ENCODE measurements at regions not wholly inside any gene's neighbourhood (a gene's known extent, or its start where the extent isn't known, plus 50 kb on each side); places are given as distances from the start of the nearest gene placed in this dataset.

DNA sequence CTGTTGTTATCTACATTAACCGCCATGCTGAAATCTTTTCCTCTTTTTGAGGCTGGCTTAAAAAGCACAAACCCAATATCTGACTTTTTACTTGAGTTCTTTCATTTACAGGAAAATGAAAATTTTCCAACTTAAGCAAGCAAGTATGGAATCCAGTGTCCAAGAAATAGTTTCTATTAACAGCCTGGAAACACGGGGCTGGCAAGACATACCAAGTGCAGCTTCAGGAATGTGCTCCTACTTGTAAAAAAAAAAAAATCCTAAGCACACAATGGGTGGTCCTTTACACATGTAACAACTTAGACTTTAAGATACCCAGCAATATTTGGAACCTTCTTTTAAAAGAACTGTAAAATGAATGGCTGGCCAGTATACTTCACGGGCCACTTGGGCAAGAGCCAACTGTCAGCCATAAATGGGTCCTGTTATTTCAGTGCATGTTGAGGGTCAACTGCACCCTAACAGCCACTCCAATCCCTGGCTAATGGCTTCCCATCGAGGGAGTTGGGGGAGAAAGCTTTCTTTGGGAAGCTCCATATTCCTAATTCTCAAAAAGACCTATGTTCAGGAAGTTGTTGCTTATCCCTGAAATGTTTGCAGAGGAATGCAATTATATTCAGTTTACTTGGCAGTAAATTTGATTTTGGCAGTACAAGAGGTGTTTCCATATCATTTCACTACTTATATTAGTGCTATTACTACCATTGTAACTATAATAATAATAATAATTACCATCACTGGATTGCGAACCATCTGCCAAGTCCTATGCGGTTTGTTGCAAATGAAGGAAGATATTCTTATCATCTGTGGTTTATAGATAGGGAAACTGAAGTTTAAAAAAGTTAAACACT lies 236.4 kb upstream of the TMEM72 start:
- Mint-ChIP-seq H3K4me1 (no peaks in the 10 kb centered on the region), H3K27me3 (no peaks in the 10 kb centered on the region), H3K27ac (no peak overlapping the region), H3K9me3 (no peaks in the 10 kb centered on the region), H3K36me3 (ENCODE audit: low read depth) (no peaks in the 10 kb centered on the region), H3K4me3 (no peak overlapping the region)
- no peak for DNase-seq
- ChIA-PET CTCF (no interaction called here), POLR2A (no interaction called here)

DNA sequence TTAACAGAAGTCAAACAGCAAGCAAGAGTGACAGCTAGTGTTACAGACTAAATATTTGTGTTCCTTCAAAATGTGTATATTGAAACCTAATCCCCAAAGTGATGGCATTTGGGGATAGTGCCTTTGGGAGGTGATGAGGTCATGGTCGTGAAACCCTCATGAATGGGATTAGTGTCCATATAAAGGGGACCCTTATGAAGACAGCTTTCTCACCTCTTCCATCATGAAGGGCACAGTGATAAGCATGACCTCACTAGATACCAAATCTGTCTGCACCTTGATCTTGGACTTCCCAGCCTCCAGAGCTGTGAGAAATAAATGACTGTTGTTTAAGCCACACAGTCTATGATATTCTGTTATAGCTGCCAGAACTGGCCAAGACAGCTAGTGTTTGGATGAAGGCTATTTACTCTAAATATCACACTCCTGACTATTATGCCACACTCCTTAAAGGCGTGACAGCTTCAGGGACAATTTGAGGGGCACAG lies 235.7 kb upstream of the TMEM72 start:
- DNase-seq = no peak
- H3K36me3 Mint-ChIP-seq (ENCODE audit: low read depth) = no peaks in the 10 kb centered on the region
- POLR2A ChIA-PET = no interaction called here
- no peak overlapping the region for H3K27ac Mint-ChIP-seq
- H3K9me3 Mint-ChIP-seq = no peaks in the 10 kb centered on the region
- no peaks in the 10 kb centered on the region for H3K27me3 Mint-ChIP-seq
- CTCF ChIA-PET = no interaction called here
- no peaks in the 10 kb centered on the region for H3K4me1 Mint-ChIP-seq
- H3K4me3 Mint-ChIP-seq = no peak overlapping the region

- CTCF ChIA-PET = no interaction called here
Observed at GRCh38 chr10:44680764-44681163, 230.4 kb upstream of the TMEM72 start.

GRCh38 chr10:44682507-44682906 lies 228.6 kb upstream of the TMEM72 start:
- no peak overlapping the region for H3K4me3 Mint-ChIP-seq
- no peaks in the 10 kb centered on the region for H3K4me1 Mint-ChIP-seq
- no peaks in the 10 kb centered on the region for H3K36me3 Mint-ChIP-seq (ENCODE audit: low read depth)
- no peak for DNase-seq
- ChIA-PET CTCF (no interaction called here), POLR2A (no interaction called here)
- no peak overlapping the region for H3K27ac Mint-ChIP-seq
- no peaks in the 10 kb centered on the region for H3K9me3 Mint-ChIP-seq
- H3K27me3 Mint-ChIP-seq = no peaks in the 10 kb centered on the region

More at GRCh38 chr10:44680764-44681163, 230.4 kb upstream of the TMEM72 start:
- no peaks in the 10 kb centered on the region for H3K4me1 Mint-ChIP-seq
- H3K4me3 Mint-ChIP-seq = no peak overlapping the region
- H3K36me3 Mint-ChIP-seq (ENCODE audit: low read depth) = no peaks in the 10 kb centered on the region
- H3K27me3 Mint-ChIP-seq = no peaks in the 10 kb centered on the region
- H3K27ac Mint-ChIP-seq = no peak overlapping the region
- POLR2A ChIA-PET = no interaction called here
- DNase-seq = no peak
- H3K9me3 Mint-ChIP-seq = no peaks in the 10 kb centered on the region

DNA sequence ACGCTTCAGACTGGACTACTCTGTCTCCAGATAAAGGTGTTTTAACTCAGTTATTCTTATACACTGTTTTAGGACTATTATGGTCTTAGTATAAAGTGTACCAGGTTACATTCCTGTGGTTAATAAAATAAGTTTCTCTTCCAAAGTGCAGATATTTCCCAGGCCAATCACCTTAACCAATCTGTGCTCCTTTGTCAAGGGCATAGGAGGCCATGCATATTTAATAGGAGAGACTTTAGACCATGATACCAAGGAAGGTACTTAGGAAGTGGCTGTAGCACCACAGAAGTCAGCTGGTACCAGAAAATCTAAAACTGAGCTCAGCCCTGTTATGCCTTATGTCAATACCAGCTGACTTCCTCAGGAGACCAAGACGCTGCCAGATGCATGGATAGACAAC lies 226.5 kb upstream of the TMEM72 start:
- Mint-ChIP-seq H3K27me3 (no peaks in the 10 kb centered on the region), H3K4me1 (no peaks in the 10 kb centered on the region), H3K27ac (no peak overlapping the region), H3K4me3 (no peak overlapping the region), H3K9me3 (no peaks in the 10 kb centered on the region), H3K36me3 (ENCODE audit: low read depth) (no peaks in the 10 kb centered on the region)
- POLR2A ChIA-PET = no interaction called here
- CTCF ChIA-PET = no interaction called here
- DNase-seq = no peak

- Mint-ChIP-seq H3K36me3 (ENCODE audit: low read depth) (no peaks in the 10 kb centered on the region), H3K27ac (no peak overlapping the region), H3K9me3 (no peaks in the 10 kb centered on the region), H3K4me1 (no peaks in the 10 kb centered on the region), H3K4me3 (no peak overlapping the region), H3K27me3 (no peaks in the 10 kb centered on the region)
- DNase-seq = no peak
- POLR2A ChIA-PET = no interaction called here
- CTCF ChIA-PET = no interaction called here
Observed at GRCh38 chr10:44685220-44685619, 225.9 kb upstream of the TMEM72 start.

- no peak for DNase-seq
- Mint-ChIP-seq H3K4me1 (no peaks in the 10 kb centered on the region), H3K27ac (no peak overlapping the region), H3K9me3 (no peaks in the 10 kb centered on the region), H3K36me3 (ENCODE audit: low read depth) (no peaks in the 10 kb centered on the region), H3K27me3 (no peaks in the 10 kb centered on the region), H3K4me3 (no peak overlapping the region)
- POLR2A ChIA-PET = no interaction called here
- CTCF ChIA-PET = no interaction called here
Observed at GRCh38 chr10:44685747-44686146, 225.4 kb upstream of the TMEM72 start.

DNA sequence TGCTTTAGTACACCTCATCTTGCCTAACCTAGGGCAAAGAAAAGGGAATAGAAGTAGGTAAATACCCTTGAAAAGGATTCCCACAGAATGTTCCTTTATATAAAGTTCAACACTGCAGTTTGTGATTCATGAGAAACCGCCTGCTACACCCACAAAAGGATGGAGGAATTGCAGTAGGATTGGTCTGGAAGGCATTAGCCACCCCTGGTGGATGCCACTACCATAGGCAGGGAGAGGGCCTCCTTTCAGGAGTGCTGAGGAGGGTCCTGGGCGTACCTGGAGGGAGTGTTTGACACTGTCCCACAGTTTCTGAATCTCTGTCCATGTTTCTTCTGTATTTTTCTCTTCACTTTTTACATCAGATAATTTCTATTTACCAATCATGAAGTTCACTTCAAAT lies 221.8 kb upstream of the TMEM72 start:
- no peak overlapping the region for H3K4me3 Mint-ChIP-seq
- H3K27me3 Mint-ChIP-seq = no peaks in the 10 kb centered on the region
- POLR2A ChIA-PET = no interaction called here
- no peak for DNase-seq
- H3K36me3 Mint-ChIP-seq (ENCODE audit: low read depth) = no peaks in the 10 kb centered on the region
- no peak overlapping the region for H3K27ac Mint-ChIP-seq
- no peaks in the 10 kb centered on the region for H3K9me3 Mint-ChIP-seq
- H3K4me1 Mint-ChIP-seq = no peaks in the 10 kb centered on the region
- CTCF ChIA-PET = no interaction called here

GRCh38 chr10:44696496-44696895 lies 214.6 kb upstream of the TMEM72 start:
- Mint-ChIP-seq H3K27ac (no peak overlapping the region), H3K4me3 (no peak overlapping the region), H3K9me3 (no peaks in the 10 kb centered on the region), H3K27me3 (no peaks in the 10 kb centered on the region), H3K36me3 (ENCODE audit: low read depth) (no peaks in the 10 kb centered on the region), H3K4me1 (no peaks in the 10 kb centered on the region)
- ChIA-PET POLR2A (no interaction called here), CTCF (no interaction called here)
- DNase-seq = no peak

GRCh38 chr10:44697116-44697515 lies 214.0 kb upstream of the TMEM72 start:
- Mint-ChIP-seq H3K36me3 (ENCODE audit: low read depth) (no peaks in the 10 kb centered on the region), H3K27me3 (no peaks in the 10 kb centered on the region), H3K9me3 (no peaks in the 10 kb centered on the region), H3K4me1 (no peaks in the 10 kb centered on the region), H3K27ac (no peak overlapping the region), H3K4me3 (no peak overlapping the region)
- no peak for DNase-seq
- ChIA-PET CTCF (no interaction called here), POLR2A (no interaction called here)

DNA sequence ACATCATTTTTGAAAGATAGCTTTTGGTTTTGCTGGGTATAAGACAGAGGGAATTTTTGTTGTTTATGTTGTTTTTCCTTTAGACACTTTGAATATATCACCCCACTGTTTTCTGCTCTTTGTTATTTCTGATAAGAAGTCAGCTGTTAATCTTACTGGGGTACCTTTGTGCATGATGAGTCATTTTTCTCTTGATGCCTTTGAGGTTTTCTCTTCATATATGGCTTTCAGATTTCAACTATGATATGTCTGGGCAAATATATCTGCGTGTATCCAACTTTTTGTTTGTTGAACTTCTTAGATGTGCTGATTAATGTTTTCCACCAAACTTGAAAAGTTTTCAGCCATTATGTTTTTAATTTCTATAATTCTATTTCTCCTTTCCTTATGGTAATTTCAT lies 208.6 kb upstream of the TMEM72 start:
- ChIA-PET POLR2A (no interaction called here), CTCF (no interaction called here)
- Mint-ChIP-seq H3K27me3 (no peaks in the 10 kb centered on the region), H3K4me3 (no peak overlapping the region), H3K36me3 (ENCODE audit: low read depth) (no peaks in the 10 kb centered on the region), H3K9me3 (peaks cover 13% of the 10 kb centered on the region), H3K4me1 (no peaks in the 10 kb centered on the region), H3K27ac (no peak overlapping the region)
- DNase-seq = no peak

- peaks cover 13% of the 10 kb centered on the region for H3K9me3 Mint-ChIP-seq
- H3K36me3 Mint-ChIP-seq (ENCODE audit: low read depth) = no peaks in the 10 kb centered on the region
- H3K4me3 Mint-ChIP-seq = no peak overlapping the region
- DNase-seq = no peak
- ChIA-PET CTCF (no interaction called here), POLR2A (no interaction called here)
- no peak overlapping the region for H3K27ac Mint-ChIP-seq
- no peaks in the 10 kb centered on the region for H3K27me3 Mint-ChIP-seq
- H3K4me1 Mint-ChIP-seq = no peaks in the 10 kb centered on the region
Observed at GRCh38 chr10:44703241-44704155, 207.6 kb upstream of the TMEM72 start.

DNA sequence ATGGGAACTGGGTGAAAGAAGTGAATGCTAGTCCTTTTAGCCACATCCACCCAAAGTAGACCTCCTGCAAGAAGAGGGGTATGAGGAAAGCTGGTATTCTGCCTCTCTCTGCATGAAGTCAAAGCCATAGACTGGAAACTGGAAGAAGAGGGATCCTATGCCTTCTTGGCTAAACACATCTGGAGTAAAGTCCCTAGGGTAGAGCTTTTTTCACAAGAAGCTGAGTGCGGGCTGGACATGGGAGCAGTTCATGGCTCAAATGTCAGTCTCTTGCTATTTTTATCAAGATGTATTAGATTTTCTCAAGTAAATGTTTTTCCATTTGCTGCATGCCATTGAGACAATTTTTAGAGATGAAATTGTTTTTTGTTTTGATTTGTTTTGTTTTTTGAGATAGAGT lies 206.5 kb upstream of the TMEM72 start:
- CTCF ChIA-PET = no interaction called here
- no peak overlapping the region for H3K4me3 Mint-ChIP-seq
- no peak for DNase-seq
- H3K4me1 Mint-ChIP-seq = no peaks in the 10 kb centered on the region
- H3K27ac Mint-ChIP-seq = no peak overlapping the region
- no peaks in the 10 kb centered on the region for H3K27me3 Mint-ChIP-seq
- POLR2A ChIA-PET = no interaction called here
- H3K36me3 Mint-ChIP-seq (ENCODE audit: low read depth) = no peaks in the 10 kb centered on the region
- peaks cover 13% of the 10 kb centered on the region for H3K9me3 Mint-ChIP-seq

DNA sequence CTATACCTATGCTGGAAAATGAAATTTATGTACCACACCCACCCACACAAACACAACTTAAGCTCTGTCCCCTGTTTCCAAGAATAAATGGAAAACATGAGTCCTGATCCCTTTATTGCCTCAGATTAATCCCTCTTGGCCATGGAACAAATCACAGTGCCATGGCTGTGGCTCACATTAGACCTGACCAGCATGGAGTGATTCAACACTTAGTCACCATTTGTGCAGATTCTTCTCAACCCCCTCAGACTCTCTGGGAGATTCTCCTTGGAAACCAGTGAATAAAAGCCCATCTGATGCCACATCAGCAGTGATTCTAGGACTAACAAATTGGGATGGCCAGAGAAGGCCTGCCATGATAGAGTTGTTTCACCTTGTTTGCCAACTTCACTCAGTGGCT lies 204.4 kb upstream of the TMEM72 start:
- CTCF ChIA-PET = no interaction called here
- no peak overlapping the region for H3K4me3 Mint-ChIP-seq
- H3K27ac Mint-ChIP-seq = no peak overlapping the region
- H3K36me3 Mint-ChIP-seq (ENCODE audit: low read depth) = no peaks in the 10 kb centered on the region
- no peaks in the 10 kb centered on the region for H3K27me3 Mint-ChIP-seq
- POLR2A ChIA-PET = no interaction called here
- no peaks in the 10 kb centered on the region for H3K4me1 Mint-ChIP-seq
- DNase-seq = no peak
- H3K9me3 Mint-ChIP-seq = peaks cover 15% of the 10 kb centered on the region

Measured in activated CD4-positive, alpha-beta memory T cell treated with anti-CD3 and anti-CD28 coated beads, Interleukin-2, amount 10 ng/mL, durations not matched to agents 7 days and 5 days (primary cell).